A549 (cell line): ENCODE measurements at regions not wholly inside any gene's neighbourhood (a gene's known extent, or its start where the extent isn't known, plus 50 kb on each side); places are given as distances from the start of the nearest gene placed in this dataset.
A peak's percentile ranks its signal among the peaks of the same experiment; 100 is the strongest.

Experiments used
- ATAC-seq, 2 experiments: fragments of 200-7000 bp in 1 of 2; fragments of >200 bp in 1 of 2; cut with Nextera tagmentation in 1 of 2; cut with Tn5 transposase in 1 of 2; 3 replicates each; pipeline versions ENCODE4 v1.8.0 to v1.9.1; 2018 to 2020; ENCODE audit warnings: mild to moderate bottlenecking in 1 of 2, moderate library complexity in 1 of 2
- CTCF ChIA-PET: fragments of 300-600 bp; sonication (Branson Sonifier 250); formaldehyde crosslinking; extraction: SDS; loops from one replicate; lab custom pipeline; 2021; ENCODE audit warnings: antibody characterized with exemption, inconsistent platforms; lab: Yijun Ruan, JAX
- POLR2A ChIA-PET: fragments of 350-600 bp; formaldehyde crosslinking; extraction: SDS; loops from one replicate; lab custom pipeline; 2021; ENCODE audit warnings: antibody characterized with exemption, inconsistent platforms; lab: Yijun Ruan, JAX
- DNase-seq, 2 experiments: peaks; one replicate each; pipeline versions ENCODE4 v3.0.0 to v3.0.0-alpha.2; 2011 to 2016; ENCODE audit warnings: low read depth in 1 of 2, low spot score in 1 of 2
- FAIRE-seq: peaks from 2 replicates; lab custom pipeline; 2011; peaks lifted over from hg19 to GRCh38; lab: Jason Lieb, UNC
- H3K27ac ChIP-seq, 2 experiments: fragments of >200 bp; sonication (Bioruptor Twin); formaldehyde crosslinking; 3 replicates each; pipeline ENCODE4 v1.5.1; 2016 to 2017
- H3K4me1 ChIP-seq: fragments of >200 bp; sonication (Bioruptor Twin); formaldehyde crosslinking; 3 replicates; pipeline ENCODE4 v1.6.1; 2016
- H3K4me2 ChIP-seq: fragments of >200 bp; sonication (Bioruptor Twin); formaldehyde crosslinking; 3 replicates; pipeline ENCODE4 v1.6.1; 2016
- H3K4me3 ChIP-seq: fragments of >200 bp; sonication (Bioruptor Twin); formaldehyde crosslinking; 3 replicates; pipeline ENCODE4 v1.5.1; 2016
- H3K9me3 ChIP-seq: fragments of >200 bp; sonication (Bioruptor Twin); formaldehyde crosslinking; 3 replicates; pipeline ENCODE4 v1.6.1; 2016
- ATOH8 ChIP-seq: fragments of 250-450 bp; sonication (Bioruptor Pico); IDR thresholded peaks from 2 replicates; pipeline ENCODE4 v1.5.0; 2020; ENCODE audit warnings: low read depth, mild to moderate bottlenecking, moderate library complexity
- BHLHE40 ChIP-seq: IDR thresholded peaks from 2 replicates; pipeline ENCODE4 v1.6.1; 2012; ENCODE audit warnings: low read depth, low read length, inconsistent platforms
- CBX2 ChIP-seq: fragments of 200-600 bp; sonication (generic); IDR thresholded peaks from 2 replicates; pipeline ENCODE4 v1.6.1; 2016; ENCODE audit warnings: low read depth, mild to moderate bottlenecking, borderline replicate concordance
- CHD4 ChIP-seq: fragments of 200-600 bp; sonication (generic); IDR thresholded peaks from 2 replicates; pipeline ENCODE4 v1.6.1; 2016; ENCODE audit warnings: antibody characterized with exemption, mild to moderate bottlenecking, borderline replicate concordance
- CTCF ChIP-seq: fragments of >200 bp; sonication (Bioruptor Twin); formaldehyde crosslinking; IDR thresholded peaks from 3 replicates; pipeline ENCODE4 v1.5.1; 2016
- E2F6 ChIP-seq: IDR thresholded peaks from 2 replicates; pipeline ENCODE4 v1.6.1; 2012; ENCODE audit warnings: low read depth, borderline replicate concordance
- FOSB ChIP-seq: fragments of 250-450 bp; sonication (Bioruptor Pico); IDR thresholded peaks from 2 replicates; pipeline ENCODE4 v1.5.0; 2020; ENCODE audit warnings: mild to moderate bottlenecking, moderate library complexity
- GATA3 ChIP-seq: IDR thresholded peaks from 2 replicates; pipeline ENCODE4 v1.6.1; 2012; ENCODE audit warnings: borderline replicate concordance
- HES2 ChIP-seq: fragments of >200 bp; sonication (Bioruptor Twin); formaldehyde crosslinking; IDR thresholded peaks from 2 replicates; pipeline ENCODE4 v1.6.1; 2016
- HEYL ChIP-seq: fragments of 250-450 bp; sonication (Bioruptor Pico); IDR thresholded peaks from 2 replicates; pipeline ENCODE4 v1.8.0; 2021; ENCODE audit warnings: mild to moderate bottlenecking, moderate library complexity
- HOXA7 ChIP-seq: fragments of 250-450 bp; sonication (Bioruptor Pico); IDR thresholded peaks from 2 replicates; pipeline ENCODE4 v1.5.0; 2020; ENCODE audit warnings: mild to moderate bottlenecking, moderate library complexity
- JUNB ChIP-seq: fragments of >200 bp; sonication (Bioruptor Twin); formaldehyde crosslinking; IDR thresholded peaks from 2 replicates; pipeline ENCODE4 v1.6.1; 2016
- MAFK ChIP-seq: fragments of 450-650 bp; IDR thresholded peaks from 2 replicates; pipeline ENCODE4 v1.6.1; 2014; ENCODE audit not compliant: partially characterized antibody
- MAX ChIP-seq: IDR thresholded peaks from 2 replicates; pipeline ENCODE4 v1.6.1; 2012
- MYC ChIP-seq: IDR thresholded peaks from 2 replicates; pipeline ENCODE4 v1.6.1; 2012; ENCODE audit warnings: mild to moderate bottlenecking, inconsistent platforms, low read length, improper control_type of control experiment, borderline replicate concordance
- NFE2L2 ChIP-seq: fragments of 150-350 bp; conservative IDR thresholded peaks from 2 replicates; pipeline ENCODE4 v1.6.1; 2014; ENCODE audit warnings: low read length
- NPAS2 ChIP-seq: fragments of 250-450 bp; sonication (Bioruptor Pico); IDR thresholded peaks from 2 replicates; pipeline ENCODE4 v1.8.0; 2022; ENCODE audit warnings: mild to moderate bottlenecking, moderate library complexity, borderline replicate concordance
- NR3C1 ChIP-seq: fragments of >200 bp; sonication (Bioruptor Twin); formaldehyde crosslinking; IDR thresholded peaks from 3 replicates; pipeline ENCODE4 v1.6.1; 2017
- PBX3 ChIP-seq: IDR thresholded peaks from 2 replicates; pipeline ENCODE4 v1.6.1; 2012
- POLR2A ChIP-seq: IDR thresholded peaks from 2 replicates; pipeline ENCODE4 v1.6.1; 2012; ENCODE audit warnings: mild to moderate bottlenecking, low read length
- RARB ChIP-seq: fragments of 250-450 bp; sonication (Bioruptor Pico); IDR thresholded peaks from 2 replicates; pipeline ENCODE4 v1.8.0; 2021; ENCODE audit warnings: mild to moderate bottlenecking, moderate library complexity
- REST ChIP-seq: fragments of 200-600 bp; sonication (generic); IDR thresholded peaks from 2 replicates; pipeline ENCODE4 v1.6.1; 2016; ENCODE audit warnings: antibody characterized with exemption, mild to moderate bottlenecking, moderate library complexity
- TFCP2L1 ChIP-seq: fragments of 250-450 bp; sonication (Bioruptor Pico); IDR thresholded peaks from 2 replicates; pipeline ENCODE4 v1.5.0; 2021; ENCODE audit warnings: mild to moderate bottlenecking
- WGBS: methylation state at CpG from one replicate; pipeline ENCODE4 v1.1.6; 2017; ENCODE audit errors: missing lambda C conversion rate; 5-methylcytosine and 5-hydroxymethylcytosine counted together

GRCh38 chr6:43919774-43920173 is 149.8 kb downstream of the VEGFA start:
- no peak for FAIRE-seq
- POLR2A ChIA-PET: no interaction called here
- peaks cover 34% of the 10 kb centered on the region; the same call in 2 of the 3 replicates for H3K4me1 ChIP-seq
- no peaks in the 10 kb centered on the region for H3K9me3 ChIP-seq
- H3K4me3 ChIP-seq: no peak overlapping the region
- H3K27ac ChIP-seq: no peak overlapping the region
- ATAC-seq: no peak
- CTCF ChIA-PET: interaction anchor here (1.2 kb wide), 1 partner anchor 15 kb away, joined by 3 read pairs; no protein-coding TSS in a partner anchor
- no peak for DNase-seq
- no peak overlapping the region for H3K4me2 ChIP-seq
- WGBS: 85% methylated on average over 2 of the region's 2 CpGs
- TF ChIP-seq PBX3: no peak
- TF ChIP-seq HOXA7 (CRISPR knock-in tag): no peak
- TF ChIP-seq CBX2: no peak
- TF ChIP-seq CTCF: no peak
- TF ChIP-seq GATA3: no peak
- TF ChIP-seq NFE2L2: no peak
- no peak for TF ChIP-seq HEYL (CRISPR knock-in tag)
- no peak for TF ChIP-seq MAX
- TF ChIP-seq HES2: no peak
- no peak for TF ChIP-seq MYC
- no peak for TF ChIP-seq NPAS2 (CRISPR knock-in tag)
- TF ChIP-seq NR3C1: no peak
- no peak for TF ChIP-seq CHD4
- TF ChIP-seq FOSB (CRISPR knock-in tag): no peak
- TF ChIP-seq JUNB: no peak
- no peak for TF ChIP-seq BHLHE40
- TF ChIP-seq E2F6: no peak
- TF ChIP-seq TFCP2L1 (CRISPR knock-in tag): no peak
- no peak for TF ChIP-seq ATOH8 (CRISPR knock-in tag)
- no peak for TF ChIP-seq POLR2A

GRCh38 chr6:43917878-43918382 is 147.9 kb downstream of the VEGFA start:
- H3K9me3 ChIP-seq: no peaks in the 10 kb centered on the region
- ChIA-PET CTCF (no interaction called here), POLR2A (no interaction called here)
- ATAC-seq (no peak), DNase-seq (no peak), FAIRE-seq (no peak)
- no peak overlapping the region for H3K4me2 ChIP-seq
- TF ChIP-seq MAFK (peak; percentile 80), RARB (no peak), REST (no peak)
- peaks cover 34% of the 10 kb centered on the region for H3K4me1 ChIP-seq
- H3K27ac ChIP-seq: peak overlapping the region; percentile 39 to 51; a peak in 2 of 6 replicates
- 55% methylated on average over 6 of the region's 6 CpGs for WGBS
- H3K4me3 ChIP-seq: no peak overlapping the region
